ENCODE measurements at regions not wholly inside any gene's neighbourhood (a gene's known extent, or its start where the extent isn't known, plus 50 kb on each side); places are given as distances from the start of the nearest gene placed in this dataset.
A peak's percentile ranks its signal among the peaks of the same experiment; 100 is the strongest.

- 76% methylated on average over 7 of the region's 7 CpGs for WGBS
- Histone ChIP-seq H3K4me3 (no peak overlapping the region), H3K36me3 (no peaks in the 10 kb centered on the region), H3K27me3 (no peaks in the 10 kb centered on the region), H3K9me3 (peaks cover 0 to 9% (median 3%) of the 10 kb centered on the region in 4 donors), H3K4me1 (no peaks in the 10 kb centered on the region), H3K27ac (replicated peaks in 1 of 4) (no peak overlapping the region)
- DNase-seq (ENCODE audit: extremely low spot score), result no peak
- intact Hi-C loops (cut with DNase I), result no loop called here
- TF ChIP-seq POLR2AphosphoS5 (IDR thresholded peaks at IDR 0.05) (no peak), POLR2A (IDR thresholded peaks at IDR 0.05; ENCODE audit: low read depth) (no peak), CTCF (IDR thresholded peaks at IDR 0.05) (no peak), EP300 (IDR thresholded peaks at IDR 0.05) (no peak)
These were observed 132.4 kb upstream of the LMO4 start for GRCh38 chr1:87196110-87196827.

DNA sequence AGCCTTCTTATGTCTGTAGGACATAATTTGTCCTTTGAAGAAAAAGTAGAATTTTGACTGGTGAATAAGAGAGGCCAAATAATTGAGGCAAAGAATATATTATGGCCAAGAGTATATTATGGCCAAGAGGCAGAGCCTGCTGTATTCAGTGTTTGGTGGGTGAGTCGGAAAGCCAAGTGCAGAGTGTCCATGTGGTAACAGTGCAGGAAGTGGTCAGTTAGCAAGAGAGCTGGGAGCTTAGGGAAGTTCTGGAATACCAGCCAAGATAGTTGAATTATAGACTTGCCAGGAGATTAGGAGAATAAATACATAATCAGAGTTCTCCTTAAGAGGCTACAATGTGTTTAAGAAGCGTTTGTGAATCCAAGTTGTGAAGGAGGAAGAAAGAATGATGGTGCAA, 131.5 kb upstream of the LMO4 start:
- H3K27me3 ChIP-seq, result no peaks in the 10 kb centered on the region
- H3K4me1 ChIP-seq, result no peaks in the 10 kb centered on the region
- peaks cover 0 to 9% (median 3%) of the 10 kb centered on the region in 4 donors for H3K9me3 ChIP-seq
- no peak for TF ChIP-seq POLR2A (IDR thresholded peaks at IDR 0.05; ENCODE audit: low read depth)
- no peak for TF ChIP-seq EP300 (IDR thresholded peaks at IDR 0.05)
- no peak for TF ChIP-seq POLR2AphosphoS5 (IDR thresholded peaks at IDR 0.05)
- TF ChIP-seq CTCF (IDR thresholded peaks at IDR 0.05), result no peak
- no peak overlapping the region for H3K27ac ChIP-seq (replicated peaks in 1 of 4)
- no peak for DNase-seq (ENCODE audit: extremely low spot score)
- no peaks in the 10 kb centered on the region for H3K36me3 ChIP-seq
- no peak overlapping the region for H3K4me3 ChIP-seq
- intact Hi-C loops (cut with DNase I), result no loop called here
- 73% methylated on average over 2 of the region's 2 CpGs for WGBS

DNA sequence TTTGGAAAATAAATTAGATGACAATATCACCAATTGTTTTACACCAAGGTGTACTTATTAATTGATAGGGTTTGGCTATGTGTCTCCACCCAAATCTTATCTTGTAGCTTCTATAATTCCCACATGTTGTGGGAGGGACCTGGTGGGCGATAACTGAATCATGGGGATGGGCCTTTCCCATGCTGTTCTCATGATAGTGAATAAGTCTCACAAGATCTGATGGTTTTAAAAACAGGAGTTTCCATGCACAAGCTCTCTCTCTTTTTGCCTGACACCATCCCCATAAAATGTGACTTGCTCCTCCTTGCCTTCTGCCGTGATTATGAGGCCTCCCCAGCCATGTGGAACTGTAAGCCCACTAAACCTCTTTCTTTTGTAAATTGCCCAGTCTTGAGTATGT, 131.0 kb upstream of the LMO4 start:
- intact Hi-C loops (cut with DNase I), result no loop called here
- DNase-seq (ENCODE audit: extremely low spot score), result no peak
- Histone ChIP-seq H3K36me3 (no peaks in the 10 kb centered on the region), H3K4me1 (no peaks in the 10 kb centered on the region), H3K9me3 (peaks cover 0 to 9% (median 3%) of the 10 kb centered on the region in 4 donors), H3K4me3 (no peak overlapping the region), H3K27me3 (no peaks in the 10 kb centered on the region), H3K27ac (replicated peaks in 1 of 4) (no peak overlapping the region)
- no peak for TF ChIP-seq CTCF (IDR thresholded peaks at IDR 0.05)
- 82% methylated on average over 2 of the region's 2 CpGs for WGBS

GRCh38 chr1:87200875-87201638, 127.6 kb upstream of the LMO4 start:
- Histone ChIP-seq H3K9me3 (no peaks in the 10 kb centered on the region), H3K4me3 (no peak overlapping the region), H3K36me3 (no peaks in the 10 kb centered on the region), H3K27me3 (no peaks in the 10 kb centered on the region), H3K4me1 (peaks cover 0 to 11% (median 8%) of the 10 kb centered on the region in 4 donors), H3K27ac (replicated peaks in 1 of 4) (no peak overlapping the region)
- peak; percentile 74 for DNase-seq (ENCODE audit: extremely low spot score)
- WGBS, result 85% methylated on average over 10 of the region's 10 CpGs
- no peak for TF ChIP-seq EP300 (IDR thresholded peaks at IDR 0.05)
- TF ChIP-seq CTCF (IDR thresholded peaks at IDR 0.05), result no peak
- TF ChIP-seq POLR2AphosphoS5 (IDR thresholded peaks at IDR 0.05), result no peak
- TF ChIP-seq POLR2A (IDR thresholded peaks at IDR 0.05; ENCODE audit: low read depth), result no peak
- intact Hi-C loops (cut with DNase I), result no loop called here

All from esophagus muscularis mucosa (tissue), 4 donors.